ENCODE measurements at regions not wholly inside any gene's neighbourhood (a gene's known extent, or its start where the extent isn't known, plus 50 kb on each side); places are given as distances from the start of the nearest gene placed in this dataset.

DNA sequence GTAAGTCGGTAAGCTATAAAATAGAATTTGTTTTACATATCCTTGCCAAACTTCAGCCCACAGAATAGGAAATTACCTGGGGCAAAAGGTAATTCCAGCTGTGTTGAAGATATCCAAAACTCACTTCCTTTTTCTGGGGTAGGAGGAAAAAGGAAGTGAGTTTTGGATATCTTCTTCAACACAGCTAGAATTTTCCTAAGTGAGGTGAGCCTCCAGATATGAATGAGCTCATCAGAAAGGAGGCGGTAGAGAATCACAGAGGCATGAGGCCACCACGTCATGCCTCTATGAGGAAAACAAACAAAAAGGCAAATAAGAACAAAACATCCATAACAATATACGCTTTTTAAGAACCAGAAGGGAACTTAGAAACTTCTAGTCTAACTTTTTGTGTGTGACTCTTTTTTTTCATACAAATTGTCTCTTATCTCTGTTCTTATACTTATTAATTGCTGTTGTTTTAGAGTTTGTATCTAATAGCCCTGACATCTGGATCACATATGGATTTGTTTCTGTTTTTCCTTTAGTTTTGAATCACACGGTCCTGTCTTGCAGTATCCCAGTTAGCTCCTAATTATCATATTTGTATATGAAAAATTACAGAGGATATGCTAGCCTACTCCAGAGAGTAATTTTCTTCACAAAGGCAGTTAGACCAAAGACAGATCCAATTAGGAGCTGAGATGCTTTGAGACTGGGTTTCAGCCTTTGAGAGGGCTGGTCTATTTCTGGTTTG is 104.5 kb downstream of the RBM43 start:
- TF ChIP-seq CTCF (IDR thresholded peaks at IDR 0.05; ENCODE audit: low read length) = no peak
- TF ChIP-seq EZH2 (optimal IDR thresholded peaks at IDR 0.05; ENCODE audit: low read depth, low read length) = no peak
